Motor neuron (in vitro differentiated cells): ENCODE measurements at regions not wholly inside any gene's neighbourhood (a gene's known extent, or its start where the extent isn't known, plus 50 kb on each side); places are given as distances from the start of the nearest gene placed in this dataset.
"Not testable (repeated sequence)": the region's sequence is repeated elsewhere in the genome, so short reads cannot be mapped to it uniquely, and the experiment has no call there.

Experiments used
- ATAC-seq, 8 experiments: fragments of 200-7000 bp; cut with Tn5 transposase; replicated peaks in 6 of 8; 2 replicates each; pipeline ENCODE4 v1.8.0; 2021; ENCODE audit warnings: mild to moderate bottlenecking in 8 of 8, moderate library complexity in 8 of 8
- H3K27ac ChIP-seq, 2 donors: fragments of 250-450 bp; sonication (Bioruptor Pico); 2 replicates each; pipeline ENCODE4 v1.9.0; 2021; ENCODE audit warnings: antibody characterized with exemption in 2 of 2, mild to moderate bottlenecking in 2 of 2, moderate library complexity in 1 of 2
- H3K4me1 ChIP-seq, 2 donors: fragments of 250-450 bp; sonication (Bioruptor Pico); replicated peaks in 1 of 2; 2 replicates each; pipeline ENCODE4 v1.6.1; 2021; ENCODE audit warnings: antibody characterized with exemption in 2 of 2, mild to moderate bottlenecking in 2 of 2, moderate library complexity in 1 of 2
- H3K4me3 ChIP-seq, 5 donors: fragments of 250-450 bp; sonication (Bioruptor Pico); 2 replicates each; pipeline ENCODE4 v1.9.0; 2021; ENCODE audit warnings: antibody characterized with exemption in 5 of 5, mild to moderate bottlenecking in 5 of 5, moderate library complexity in 4 of 5
- WGBS, 10 experiments: fragments of 450-650 bp; shearing (Covaris generic); methylation state at CpG; one replicate each; pipeline ENCODE4 v1.0.0; 2022; 5-methylcytosine and 5-hydroxymethylcytosine counted together
- in situ Hi-C, 9 experiments: fragments of 400-800 bp; cut with MboI; loops; one replicate each; pipeline ENCODE4 v1.15.0; 2021; ENCODE audit warnings: low sequenced_read_pairs in 9 of 9, low pct_unique_long_range_greater_than_20kb in 2 of 9; ENCODE audit not compliant: unreplicated experiment in 9 of 9

DNA sequence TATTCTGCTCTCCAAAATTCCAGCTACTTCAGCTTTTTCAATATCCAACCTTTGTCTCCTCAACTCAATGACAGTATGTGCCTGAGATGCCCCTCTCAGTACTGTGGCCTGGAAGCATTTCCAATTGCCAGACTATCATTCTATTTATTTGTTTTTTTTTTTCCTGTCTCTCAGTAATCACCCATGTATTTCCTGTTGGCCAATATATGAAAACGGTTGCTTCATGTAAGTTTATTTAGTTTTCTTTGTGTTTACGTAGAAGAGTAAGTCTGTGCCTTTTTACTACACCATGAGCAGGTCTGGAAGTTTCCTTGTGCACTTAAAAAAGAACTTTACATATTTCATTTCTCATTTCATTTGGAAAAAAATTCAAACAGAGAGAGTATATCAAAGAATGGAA is 537.5 kb upstream of the SPANXN1 start:
- Histone ChIP-seq H3K4me3 (no peak overlapping the region), H3K27ac (no peak overlapping the region), H3K4me1 (no peaks in the 10 kb centered on the region)
- ATAC-seq: no peak
- in situ Hi-C loops: no loop called here
- 0 to 100% (median 19%) methylated on average over 1 to 2 of the region's 2 CpGs; no CpG with 5 or more reads in 2 of the 10 experiments for WGBS, 10 experiments

DNA sequence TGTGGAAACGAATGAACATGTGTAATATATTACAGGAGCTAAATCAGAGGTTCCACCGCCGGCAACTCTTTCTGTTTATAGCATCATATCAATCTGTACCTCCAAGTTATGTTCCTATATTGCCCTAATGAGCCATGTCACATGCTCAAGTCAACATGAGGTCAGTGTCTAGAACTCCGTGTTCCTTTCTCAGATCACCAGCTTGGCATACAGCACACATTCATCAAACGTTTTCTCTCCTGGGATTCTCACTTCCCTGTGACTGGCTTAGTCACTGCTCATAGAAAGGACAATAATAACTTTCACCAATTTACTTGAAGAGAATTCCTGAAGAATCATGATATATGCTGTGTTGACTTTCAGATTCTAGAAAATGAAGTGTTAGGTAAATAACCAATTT is 532.0 kb upstream of the SPANXN1 start:
- peak in 4 of 8 experiments; percentile 36 to 85 (median 80) for ATAC-seq
- in situ Hi-C loops: no loop called here
- H3K4me3 ChIP-seq: no peak overlapping the region
- H3K27ac ChIP-seq: no peak overlapping the region
- WGBS, 10 experiments: 0 to 80% (median 50%) methylated on average over 1 to 2 of the region's 5 CpGs; no CpG with 5 or more reads in 5 of the 10 experiments
- no peaks in the 10 kb centered on the region for H3K4me1 ChIP-seq

DNA sequence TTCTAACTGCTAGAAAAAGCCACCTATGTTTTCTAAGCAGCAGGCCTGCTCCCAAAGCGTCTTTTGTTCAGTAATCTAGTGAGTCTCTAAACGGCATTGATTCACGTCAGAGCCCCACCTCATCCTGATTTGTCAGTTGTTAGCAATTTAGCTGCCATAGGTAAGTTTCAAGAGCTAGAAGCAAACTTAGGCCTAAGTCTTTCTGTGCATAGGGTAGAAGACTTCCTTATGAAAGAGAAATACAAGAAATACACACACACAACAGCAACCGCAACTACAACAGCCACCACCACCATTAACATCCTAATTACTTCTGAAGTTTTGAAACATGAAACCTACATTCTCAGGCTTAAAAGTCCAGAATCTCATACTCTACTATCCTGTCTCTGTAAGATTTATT is 531.1 kb upstream of the SPANXN1 start:
- in situ Hi-C loops: no loop called here
- no peak for ATAC-seq
- Histone ChIP-seq H3K27ac (no peak overlapping the region), H3K4me1 (no peaks in the 10 kb centered on the region), H3K4me3 (no peak overlapping the region)
- WGBS, 10 experiments: 0 to 100% (median 20%) methylated on average over 1 to 4 of the region's 4 CpGs; no CpG with 5 or more reads in 5 of the 10 experiments

DNA sequence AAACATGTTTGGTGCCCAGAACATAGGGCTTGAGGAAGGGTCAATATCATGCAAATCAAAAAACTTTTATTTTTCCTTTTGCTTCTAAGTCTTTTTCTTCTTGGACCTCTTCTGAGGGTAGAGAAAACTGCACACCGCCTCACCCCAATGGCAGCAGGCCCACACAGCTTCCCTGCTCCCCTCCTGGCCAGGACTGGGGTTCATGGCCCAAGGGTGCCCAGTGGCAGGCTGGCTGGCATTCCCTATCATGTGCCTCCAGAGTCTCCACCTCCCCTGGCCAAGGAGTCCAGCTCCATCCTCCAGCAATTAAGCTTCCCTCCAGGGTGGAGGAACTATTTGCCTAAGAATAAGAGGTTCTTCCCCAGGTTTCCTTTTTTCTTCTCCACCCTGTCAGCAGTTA is 529.6 kb upstream of the SPANXN1 start:
- in situ Hi-C loops: no loop called here
- no peak overlapping the region for H3K27ac ChIP-seq
- H3K4me1 ChIP-seq: no peaks in the 10 kb centered on the region
- 60 to 100% (median 80%) methylated on average over 1 of the region's 1 CpG; no CpG with 5 or more reads in 7 of the 10 experiments for WGBS, 10 experiments
- H3K4me3 ChIP-seq: no peak overlapping the region
- ATAC-seq: no peak

DNA sequence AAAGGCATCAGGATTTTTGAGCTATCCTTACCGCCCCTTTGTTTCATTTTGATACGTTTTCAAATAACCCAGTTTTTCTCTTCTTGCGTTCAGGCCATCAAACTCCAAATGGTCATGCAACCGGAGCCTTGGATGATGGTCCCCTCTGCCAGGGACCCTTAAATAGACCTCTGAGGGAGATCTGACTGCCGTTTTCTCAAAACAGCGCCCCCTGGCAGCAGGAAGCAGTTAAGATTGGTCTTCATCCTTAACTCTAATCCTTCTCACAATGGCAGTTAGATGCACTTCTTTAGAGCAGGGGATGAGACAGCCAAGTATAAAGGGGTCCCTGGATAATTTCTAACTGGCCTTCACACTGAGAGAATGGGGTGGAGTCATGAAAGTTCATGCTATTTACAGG is 525.0 kb upstream of the SPANXN1 start:
- Histone ChIP-seq H3K27ac (no peak overlapping the region), H3K4me1 (no peaks in the 10 kb centered on the region), H3K4me3 (no peak overlapping the region)
- no peak for ATAC-seq
- in situ Hi-C loops: no loop called here
- 7 to 100% (median 58%) methylated on average over 1 to 6 of the region's 6 CpGs; no CpG with 5 or more reads in 6 of the 10 experiments for WGBS, 10 experiments

DNA sequence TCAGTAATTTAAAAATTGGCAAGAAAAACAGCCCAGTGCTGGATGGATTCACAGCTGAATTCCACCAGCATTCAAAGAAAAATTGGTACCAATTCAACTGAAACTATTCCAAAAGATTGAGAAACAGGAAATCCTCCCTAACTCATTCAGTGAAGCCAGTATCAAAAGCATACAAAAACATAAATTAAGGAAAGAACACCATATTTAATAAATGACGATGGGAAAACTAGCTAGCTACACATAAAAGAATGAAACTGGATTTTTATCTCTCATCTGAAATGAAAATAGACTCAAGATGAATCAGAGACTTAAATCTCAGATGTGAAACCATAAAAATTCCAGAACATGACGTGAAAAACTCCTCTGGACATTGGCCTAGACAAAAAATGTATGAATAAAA is 516.8 kb upstream of the SPANXN1 start:
- Histone ChIP-seq H3K27ac (no peak overlapping the region), H3K4me1 (no peaks in the 10 kb centered on the region), H3K4me3 (no peak overlapping the region)
- 0 to 100% (median 73%) methylated on average over 1 to 2 of the region's 2 CpGs; no CpG with 5 or more reads in 2 of the 10 experiments for WGBS, 10 experiments
- in situ Hi-C loops: no loop called here
- no peak for ATAC-seq

DNA sequence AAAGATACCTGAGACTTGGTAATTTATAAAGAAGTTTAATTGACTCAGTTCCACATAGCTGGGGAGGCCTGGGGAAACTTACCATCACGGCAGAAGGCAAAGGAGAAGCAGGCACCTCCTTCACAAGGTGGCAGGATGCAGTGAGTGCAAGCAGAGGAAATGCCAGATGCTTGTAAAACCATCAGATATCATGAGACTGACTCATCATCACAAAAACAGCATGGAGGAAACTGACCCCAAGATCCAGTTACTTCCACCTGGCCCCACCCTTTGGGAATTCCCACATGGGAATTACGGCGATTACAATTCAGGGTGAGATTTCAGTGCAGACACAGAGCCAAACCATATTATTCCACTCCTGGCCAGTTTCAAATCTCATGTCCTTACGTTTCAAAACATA is 514.7 kb upstream of the SPANXN1 start:
- Histone ChIP-seq H3K27ac (no peak overlapping the region), H3K4me1 (no peaks in the 10 kb centered on the region), H3K4me3 (no peak overlapping the region)
- 0 to 57% (median 51%) methylated on average over 1 to 3 of the region's 4 CpGs; no CpG with 5 or more reads in 7 of the 10 experiments for WGBS, 10 experiments
- ATAC-seq: no peak
- in situ Hi-C loops: no loop called here

DNA sequence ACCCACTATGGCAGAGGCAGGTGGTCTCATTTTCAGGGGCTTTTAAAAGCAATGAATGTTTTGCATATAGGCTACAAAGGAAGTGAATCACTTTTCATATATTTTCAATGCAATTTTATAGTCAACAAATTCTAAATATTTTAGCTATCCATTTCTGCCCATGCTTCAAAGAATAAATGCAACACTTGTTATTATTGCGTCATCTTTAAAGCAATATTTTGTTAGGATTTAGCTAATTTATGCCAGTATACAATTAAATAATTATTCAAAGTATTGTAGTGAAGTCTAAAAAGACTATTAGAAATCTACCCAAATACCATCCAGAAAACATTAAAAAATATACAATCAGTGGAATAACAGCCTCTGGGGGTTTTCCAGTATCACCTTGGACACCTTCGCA is 509.1 kb upstream of the SPANXN1 start:
- no peak for ATAC-seq
- Histone ChIP-seq H3K27ac (no peak overlapping the region), H3K4me3 (no peak overlapping the region), H3K4me1 (no peaks in the 10 kb centered on the region)
- WGBS, 10 experiments: 0 to 20% (median 0%) methylated on average over 1 to 2 of the region's 2 CpGs; no CpG with 5 or more reads in 7 of the 10 experiments
- in situ Hi-C loops: no loop called here

DNA sequence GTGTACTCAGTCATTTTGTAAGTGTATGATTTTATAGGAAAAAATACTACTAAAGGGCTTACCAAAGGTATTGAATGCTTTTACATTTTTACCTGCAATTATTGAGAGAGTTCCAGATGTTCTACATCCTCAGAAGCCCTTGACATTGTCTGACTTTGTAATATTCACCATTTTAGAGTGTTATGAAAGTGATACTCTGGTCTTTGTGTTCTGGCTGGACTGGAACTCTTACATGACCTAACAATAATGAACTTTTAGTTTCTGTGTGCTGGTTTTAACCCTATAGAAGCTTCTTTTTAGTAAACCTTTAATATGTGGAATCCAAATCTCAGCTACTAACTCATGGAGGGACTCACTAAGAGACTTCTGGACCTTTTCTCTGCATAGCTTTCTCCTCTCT is 478.8 kb upstream of the SPANXN1 start:
- in situ Hi-C loops: no loop called here

DNA sequence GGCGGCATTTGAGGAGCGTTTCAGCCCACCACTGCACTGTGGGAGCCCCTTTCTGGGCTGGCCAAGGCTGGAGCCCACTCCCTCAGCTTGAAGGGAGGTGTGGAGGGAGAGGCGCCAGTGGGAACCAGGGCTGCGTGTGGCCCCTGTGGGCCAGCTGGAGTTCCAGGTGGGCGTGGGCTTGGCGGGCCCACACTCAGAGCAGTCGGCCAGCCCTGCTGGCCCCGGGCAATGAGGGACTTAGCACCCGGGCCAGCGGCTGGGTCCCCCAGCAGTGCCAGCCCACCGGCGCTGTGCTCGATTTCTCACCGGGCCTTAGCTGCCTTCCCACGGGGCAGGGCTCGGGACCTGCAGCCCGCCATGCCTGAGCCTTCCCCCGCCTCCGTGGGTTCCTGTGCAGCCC is 463.8 kb upstream of the SPANXN1 start:
- in situ Hi-C loops, H3K4me1 ChIP-seq, H3K4me3 ChIP-seq, H3K27ac ChIP-seq, ATAC-seq: not testable (repeated sequence)
- 33 to 40% methylated on average over 1 to 6 of the region's 19 CpGs; no CpG with 5 or more reads in 8 of the 10 experiments for WGBS, 10 experiments

More for the DNA sequence above, 478.8 kb upstream of the SPANXN1 start:
- no peaks in the 10 kb centered on the region for H3K4me1 ChIP-seq
- H3K27ac ChIP-seq: no peak overlapping the region
- no peak overlapping the region for H3K4me3 ChIP-seq
- no peak for ATAC-seq

DNA sequence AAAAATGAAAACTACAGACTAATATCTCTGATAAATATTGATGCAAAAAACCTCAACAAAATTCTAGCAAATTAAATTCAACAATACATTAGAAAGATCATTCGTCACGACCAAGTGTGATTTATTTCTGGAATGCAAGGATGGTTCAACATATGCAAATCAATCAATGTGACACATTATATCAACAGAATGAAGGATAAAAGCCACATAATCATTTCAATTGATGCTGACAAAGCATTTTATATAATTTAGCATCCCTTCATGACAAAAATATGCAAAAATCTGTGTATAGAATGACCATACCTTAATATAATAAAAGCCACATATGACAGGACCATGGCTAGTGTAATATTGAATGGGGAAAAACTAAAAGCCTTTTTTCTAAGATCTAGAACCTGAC is 457.2 kb upstream of the SPANXN1 start:
- no peak for ATAC-seq
- in situ Hi-C loops: no loop called here
- H3K4me3 ChIP-seq: no peak overlapping the region
- H3K4me1 ChIP-seq: no peaks in the 10 kb centered on the region
- WGBS, 10 experiments: 17 to 100% (median 58%) methylated on average over 1 to 2 of the region's 2 CpGs; no CpG with 5 or more reads in 4 of the 10 experiments
- no peak overlapping the region for H3K27ac ChIP-seq

DNA sequence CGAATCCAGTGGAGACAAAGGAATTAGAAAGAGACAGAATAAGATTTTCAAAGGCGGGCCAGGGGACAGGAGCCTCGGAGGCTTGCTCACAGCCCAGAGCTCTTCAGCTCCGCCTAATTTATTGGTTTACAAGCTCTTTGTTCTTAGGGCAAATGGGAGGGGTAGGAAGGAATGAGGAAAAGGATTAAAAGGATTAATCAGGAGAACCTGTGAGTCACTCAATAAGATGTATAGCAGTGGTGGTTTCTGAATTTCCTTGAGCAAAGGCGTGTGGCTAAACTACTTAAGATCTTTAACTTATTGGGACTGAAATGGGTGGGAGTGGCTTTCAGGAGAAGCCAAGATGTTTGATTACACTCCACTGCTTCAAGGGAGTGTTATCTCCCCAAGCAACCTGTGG is 456.0 kb upstream of the SPANXN1 start:
- in situ Hi-C loops: no loop called here
- no peaks in the 10 kb centered on the region for H3K4me1 ChIP-seq
- H3K4me3 ChIP-seq: no peak overlapping the region
- H3K27ac ChIP-seq: no peak overlapping the region
- ATAC-seq: no peak
- 0 to 52% (median 10%) methylated on average over 1 to 3 of the region's 5 CpGs; no CpG with 5 or more reads in 6 of the 10 experiments for WGBS, 10 experiments

DNA sequence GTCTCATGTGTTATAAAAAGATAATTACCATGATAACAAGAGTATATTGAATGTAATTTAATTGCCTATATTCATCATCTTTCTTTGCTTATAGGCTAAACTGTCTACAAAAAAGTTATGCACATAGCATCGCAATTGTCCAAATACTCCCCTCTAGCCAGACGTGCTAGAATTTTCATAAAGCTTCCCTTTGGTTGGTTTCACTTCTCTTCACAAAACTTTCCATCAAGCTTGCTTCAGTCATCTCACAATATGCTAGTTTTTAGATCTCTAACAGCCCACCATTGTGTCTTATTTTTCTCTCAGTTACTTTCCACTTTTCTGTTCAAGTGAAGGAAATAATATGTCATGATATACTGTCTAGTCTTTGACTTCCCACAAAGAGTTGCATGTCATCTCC is 448.3 kb upstream of the SPANXN1 start:
- 0 to 100% (median 66%) methylated on average over 1 to 2 of the region's 2 CpGs; no CpG with 5 or more reads in 6 of the 10 experiments for WGBS, 10 experiments
- ATAC-seq: no peak

DNA sequence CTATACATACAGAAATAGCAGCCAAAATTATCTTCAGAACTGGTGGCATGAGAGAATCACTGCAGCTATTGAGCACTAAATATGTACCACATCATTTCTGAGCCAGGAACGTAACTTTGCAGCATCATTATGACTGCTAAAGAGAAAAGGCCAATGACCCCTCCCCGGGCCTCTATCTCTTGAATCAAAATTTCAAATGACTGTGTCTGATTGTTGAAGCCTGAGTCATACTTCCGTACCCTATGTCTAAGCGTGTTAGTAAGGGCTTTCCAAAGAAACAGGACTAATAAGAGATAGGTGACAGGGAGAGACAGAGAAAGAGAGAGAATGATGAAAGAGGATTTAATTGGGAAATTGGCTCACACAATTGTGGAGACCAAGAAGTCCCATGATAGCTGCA is 445.5 kb upstream of the SPANXN1 start:
- Histone ChIP-seq H3K4me1 (no peaks in the 10 kb centered on the region), H3K4me3 (no peak overlapping the region), H3K27ac (no peak overlapping the region)
- no peak for ATAC-seq
- 0 to 100% (median 33%) methylated on average over 1 to 4 of the region's 4 CpGs; no CpG with 5 or more reads in 5 of the 10 experiments for WGBS, 10 experiments
- in situ Hi-C loops: no loop called here

More for the DNA sequence above, 448.3 kb upstream of the SPANXN1 start:
- no peak overlapping the region for H3K4me3 ChIP-seq
- no peaks in the 10 kb centered on the region for H3K4me1 ChIP-seq
- in situ Hi-C loops: no loop called here
- no peak overlapping the region for H3K27ac ChIP-seq
